Esophagus muscularis mucosa (tissue), 4 donors: ENCODE measurements at regions not wholly inside any gene's neighbourhood (a gene's known extent, or its start where the extent isn't known, plus 50 kb on each side); places are given as distances from the start of the nearest gene placed in this dataset.

ENCODE experiments used
- EP300 ChIP-seq: sonication (generic); formaldehyde crosslinking; IDR thresholded peaks from one replicate; pipeline ENCODE4 v1.6.1; 2017; ENCODE audit warnings: antibody characterized with exemption
- POLR2A ChIP-seq: fragments of 450-650 bp; IDR thresholded peaks from one replicate; pipeline ENCODE4 v1.6.1; 2017; ENCODE audit warnings: antibody characterized with exemption, moderate library complexity, mild to moderate bottlenecking, low read depth
- POLR2AphosphoS5 ChIP-seq, 2 donors: sonication (generic); formaldehyde crosslinking; IDR thresholded peaks; one replicate each; pipeline ENCODE4 v1.6.1; 2017; ENCODE audit warnings: antibody characterized with exemption in 2 of 2
- TF ChIP-seq, protein P1 (sequence below), 3 experiments: fragments of 200-600 bp in 2 of 3; fragments of 450-650 bp in 1 of 3; sonication (generic) in 2 of 3; IDR thresholded peaks; one replicate each; pipeline ENCODE4 v1.5.1; 2017 to 2019; ENCODE audit warnings: antibody characterized with exemption in 3 of 3, mild to moderate bottlenecking in 2 of 3, moderate library complexity in 1 of 3

DNA sequence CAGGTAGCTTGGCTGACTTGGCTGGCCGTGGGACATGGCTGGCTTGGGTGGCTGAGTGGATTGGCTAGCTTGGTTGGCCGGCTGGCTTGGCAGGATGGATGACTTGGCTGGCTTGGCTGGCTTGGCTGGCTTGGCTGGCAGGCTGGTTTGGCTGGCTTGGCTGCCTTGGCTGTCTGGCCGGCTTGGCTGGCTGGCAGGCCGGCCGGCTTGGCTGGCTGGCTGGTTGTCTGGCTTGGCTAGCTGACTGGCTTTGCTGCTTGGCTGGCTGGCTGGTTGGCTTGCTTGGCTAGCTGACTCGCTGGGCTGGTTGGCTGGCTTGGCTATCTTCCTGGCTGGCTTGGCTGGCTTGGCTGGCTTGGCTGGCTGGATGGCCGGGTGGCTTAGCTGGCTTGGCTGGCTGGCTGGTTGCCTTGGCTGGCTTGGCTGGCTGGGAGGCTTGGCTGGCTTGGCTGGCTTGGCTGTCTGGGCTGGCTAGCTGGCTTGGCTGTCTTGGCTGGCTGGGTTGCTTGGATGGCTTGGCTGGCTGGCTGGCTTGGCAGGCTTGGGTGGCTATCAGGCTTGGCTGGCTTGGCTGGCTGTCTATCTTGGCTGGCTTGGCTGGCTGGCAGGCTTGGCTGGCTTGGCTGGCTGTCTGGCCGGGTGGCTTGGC lies 129.7 kb upstream of the FAM72C start:
- TF ChIP-seq, protein P1, sequence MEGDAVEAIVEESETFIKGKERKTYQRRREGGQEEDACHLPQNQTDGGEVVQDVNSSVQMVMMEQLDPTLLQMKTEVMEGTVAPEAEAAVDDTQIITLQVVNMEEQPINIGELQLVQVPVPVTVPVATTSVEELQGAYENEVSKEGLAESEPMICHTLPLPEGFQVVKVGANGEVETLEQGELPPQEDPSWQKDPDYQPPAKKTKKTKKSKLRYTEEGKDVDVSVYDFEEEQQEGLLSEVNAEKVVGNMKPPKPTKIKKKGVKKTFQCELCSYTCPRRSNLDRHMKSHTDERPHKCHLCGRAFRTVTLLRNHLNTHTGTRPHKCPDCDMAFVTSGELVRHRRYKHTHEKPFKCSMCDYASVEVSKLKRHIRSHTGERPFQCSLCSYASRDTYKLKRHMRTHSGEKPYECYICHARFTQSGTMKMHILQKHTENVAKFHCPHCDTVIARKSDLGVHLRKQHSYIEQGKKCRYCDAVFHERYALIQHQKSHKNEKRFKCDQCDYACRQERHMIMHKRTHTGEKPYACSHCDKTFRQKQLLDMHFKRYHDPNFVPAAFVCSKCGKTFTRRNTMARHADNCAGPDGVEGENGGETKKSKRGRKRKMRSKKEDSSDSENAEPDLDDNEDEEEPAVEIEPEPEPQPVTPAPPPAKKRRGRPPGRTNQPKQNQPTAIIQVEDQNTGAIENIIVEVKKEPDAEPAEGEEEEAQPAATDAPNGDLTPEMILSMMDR (IDR thresholded peaks at IDR 0.05) = no peak
- TF ChIP-seq EP300 = no peak
- TF ChIP-seq POLR2AphosphoS5 (IDR thresholded peaks at IDR 0.05) = no peak
- TF ChIP-seq POLR2A = no peak
